GM12892 (cell line): ENCODE measurements at regions not wholly inside any gene's neighbourhood (a gene's known extent, or its start where the extent isn't known, plus 50 kb on each side); places are given as distances from the start of the nearest gene placed in this dataset.

Source experiments
- POLR2A ChIP-seq: IDR thresholded peaks from 2 replicates; pipeline ENCODE4 v1.6.1; 2011; ENCODE audit warnings: low read depth, low read length, control low read depth
- POLR2AphosphoS5 ChIP-seq: IDR thresholded peaks from 2 replicates; pipeline ENCODE4 v1.6.1; 2011; ENCODE audit warnings: low read depth, low read length, control low read depth
- TAF1 ChIP-seq: IDR thresholded peaks from 2 replicates; pipeline ENCODE4 v1.6.1; 2011; ENCODE audit warnings: low read depth, mild to moderate bottlenecking, control low read depth, low read length, borderline replicate concordance

DNA sequence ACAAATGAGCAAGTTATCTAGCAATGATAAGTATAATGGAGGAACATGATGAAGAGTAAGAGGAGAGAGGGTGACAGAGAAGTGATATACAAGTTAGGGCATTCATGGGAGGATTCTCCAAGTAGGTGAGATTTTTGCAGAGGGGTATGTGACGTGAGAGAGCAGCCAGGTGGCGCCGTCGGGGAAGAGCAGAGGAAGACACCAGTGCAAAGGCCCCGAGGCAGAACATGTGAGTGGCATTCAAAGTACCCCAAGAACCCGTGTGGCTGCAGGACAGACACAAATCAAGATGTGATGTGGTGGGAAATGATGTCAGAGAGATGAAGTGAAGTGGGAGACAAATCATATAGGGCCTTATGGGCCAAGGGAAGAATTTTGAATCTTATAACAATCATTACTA lies 81.8 kb upstream of the GRM7 start:
- TF ChIP-seq POLR2A (no peak), POLR2AphosphoS5 (no peak), TAF1 (no peak)
